Ovary (tissue), 7 donors: ENCODE measurements at regions not wholly inside any gene's neighbourhood (a gene's known extent, or its start where the extent isn't known, plus 50 kb on each side); places are given as distances from the start of the nearest gene placed in this dataset.

Experiments used
- DNase-seq, 5 donors: peaks; one replicate each; pipeline ENCODE4 v3.0.0-alpha.2; 2019 to 2020
- H3K27ac ChIP-seq, 2 donors: fragments of 200-600 bp; one replicate each; pipeline versions ENCODE4 v1.5.1 to v1.8.0; 2019 to 2022
- H3K27me3 ChIP-seq: fragments of 200-600 bp; one replicate; pipeline ENCODE4 v1.8.0; 2022
- H3K36me3 ChIP-seq: fragments of 200-600 bp; sonication (generic); one replicate; pipeline ENCODE4 v1.5.1; 2019
- H3K4me1 ChIP-seq: one replicate; pipeline ENCODE4 v1.8.1; 2013; ENCODE audit warnings: mild to moderate bottlenecking, moderate library complexity; ENCODE audit not compliant: insufficient read depth
- H3K4me3 ChIP-seq: fragments of 200-600 bp; sonication (generic); one replicate; pipeline ENCODE4 v1.5.1; 2017
- H3K9me3 ChIP-seq, 2 donors: fragments of 200-600 bp in 1 of 2; sonication (generic) in 1 of 2; one replicate each; pipeline versions ENCODE4 v1.5.1 to v1.8.1; 2013 to 2019; ENCODE audit warnings: mild to moderate bottlenecking in 1 of 2, moderate library complexity in 1 of 2
- CTCF ChIP-seq, 3 donors: fragments of 450-650 bp in 2 of 3; fragments of 200-600 bp in 1 of 3; IDR thresholded peaks; one replicate each; pipeline versions ENCODE4 v1.5.1 to v1.8.0; 2016 to 2022; ENCODE audit warnings: antibody characterized with exemption in 3 of 3, mild to moderate bottlenecking in 1 of 3
- EP300 ChIP-seq: sonication (generic); formaldehyde crosslinking; IDR thresholded peaks from one replicate; pipeline ENCODE4 v1.6.1; 2017; ENCODE audit warnings: antibody characterized with exemption
- POLR2A ChIP-seq: fragments of 450-650 bp; IDR thresholded peaks from one replicate; pipeline ENCODE4 v1.6.1; 2017; ENCODE audit warnings: antibody characterized with exemption, mild to moderate bottlenecking, moderate library complexity
- WGBS, 3 donors: extraction: QIAGEN DNeasy Blood & Tissue Kit in 1 of 3; methylation state at CpG; one replicate each; pipeline versions ENCODE4 v1.1.5 to v1.1.7; 2013 to 2017; 5-methylcytosine and 5-hydroxymethylcytosine counted together
- intact Hi-C, 4 donors: fragments of 100-400 bp; cut with DNase I; formaldehyde crosslinking; loops; one replicate each; pipeline versions ENCODE4 v1.11.0 to v1.15.1; 2022 to 2023
- donor health status: DM: no; HTN: no; CAD: no; lungs with moderate emphysema.
- donor health status: DM: no; HTN: no; CAD: no.
- donor health status: Bipolar disorder and iron deficiency.
- donor health status: DM: no; HTN: no; CAD: no.
- donor health status: DM: yes; HTN: yes; CAD: no.

GRCh38 chr12:92041742-92042141 is 103.9 kb downstream of the BTG1 start:
- Histone ChIP-seq H3K9me3 (no peaks in the 10 kb centered on the region), H3K4me1 (no peaks in the 10 kb centered on the region), H3K27me3 (no peaks in the 10 kb centered on the region), H3K36me3 (no peaks in the 10 kb centered on the region), H3K4me3 (no peak overlapping the region), H3K27ac (no peak overlapping the region)
- intact Hi-C loops: no loop called here
- 48 to 68% (median 55%) methylated on average over 1 of the region's 1 CpG for WGBS, 3 donors
- no peak for TF ChIP-seq CTCF (IDR thresholded peaks at IDR 0.05)
- TF ChIP-seq POLR2A: no peak
- TF ChIP-seq EP300: no peak
- no peak for DNase-seq

- Histone ChIP-seq H3K4me1 (peaks cover 3% of the 10 kb centered on the region), H3K27me3 (no peaks in the 10 kb centered on the region), H3K27ac (no peak overlapping the region), H3K4me3 (no peak overlapping the region), H3K9me3 (no peaks in the 10 kb centered on the region), H3K36me3 (no peaks in the 10 kb centered on the region)
- intact Hi-C loops: loop anchor here in 1 of 4 donors (10.0 kb wide), 1 partner anchor 96 kb away; no protein-coding TSS in a partner anchor
- 93 to 95% (median 94%) methylated on average over 3 of the region's 3 CpGs for WGBS, 3 donors
- no peak for TF ChIP-seq POLR2A
- no peak for TF ChIP-seq CTCF (IDR thresholded peaks at IDR 0.05)
- no peak for TF ChIP-seq EP300
- no peak for DNase-seq
Observed at GRCh38 chr12:92039046-92039445, 106.6 kb downstream of the BTG1 start.

GRCh38 chr12:92038476-92038875 is 107.2 kb downstream of the BTG1 start:
- intact Hi-C loops: loop anchor here in 1 of 4 donors (10.0 kb wide), 1 partner anchor 96 kb away; no protein-coding TSS in a partner anchor
- TF ChIP-seq POLR2A: no peak
- TF ChIP-seq EP300: no peak
- TF ChIP-seq CTCF (IDR thresholded peaks at IDR 0.05): no peak
- Histone ChIP-seq H3K4me3 (no peak overlapping the region), H3K27ac (no peak overlapping the region), H3K27me3 (no peaks in the 10 kb centered on the region), H3K4me1 (peaks cover 3% of the 10 kb centered on the region), H3K36me3 (no peaks in the 10 kb centered on the region), H3K9me3 (no peaks in the 10 kb centered on the region)
- 86 to 96% (median 88%) methylated on average over 4 of the region's 4 CpGs for WGBS, 3 donors
- DNase-seq: no peak

GRCh38 chr12:92036771-92037453 is 108.7 kb downstream of the BTG1 start:
- intact Hi-C loops: loop anchor here in 1 of 4 donors (10.0 kb wide), 1 partner anchor 98 kb away; no protein-coding TSS in a partner anchor

More at GRCh38 chr12:92036771-92037453, 108.7 kb downstream of the BTG1 start:
- no peaks in the 10 kb centered on the region for H3K27me3 ChIP-seq
- no peaks in the 10 kb centered on the region for H3K9me3 ChIP-seq
- no peak overlapping the region for H3K27ac ChIP-seq
- peaks cover 3% of the 10 kb centered on the region for H3K4me1 ChIP-seq
- TF ChIP-seq CTCF (IDR thresholded peaks at IDR 0.05) (no peak), EP300 (no peak), POLR2A (no peak)
- H3K4me3 ChIP-seq: no peak overlapping the region
- no peaks in the 10 kb centered on the region for H3K36me3 ChIP-seq
- no peak for DNase-seq
- WGBS, 3 donors: 91 to 96% (median 93%) methylated on average over 6 of the region's 6 CpGs
